Stimulated activated CD8-positive, alpha-beta memory T cell treated with anti-CD3 and anti-CD28 coated beads, Interleukin-7, amount 100 ng/mL, for 48 hours (primary cell): ENCODE measurements at regions not wholly inside any gene's neighbourhood (a gene's known extent, or its start where the extent isn't known, plus 50 kb on each side); places are given as distances from the start of the nearest gene placed in this dataset.

Experiments used
- DNase-seq, 2 donors: peaks; one replicate each; pipeline ENCODE4 v3.0.0-alpha.2; 2020; ENCODE audit warnings: low read depth in 1 of 2; ENCODE audit errors: extremely low read depth in 1 of 2

DNA sequence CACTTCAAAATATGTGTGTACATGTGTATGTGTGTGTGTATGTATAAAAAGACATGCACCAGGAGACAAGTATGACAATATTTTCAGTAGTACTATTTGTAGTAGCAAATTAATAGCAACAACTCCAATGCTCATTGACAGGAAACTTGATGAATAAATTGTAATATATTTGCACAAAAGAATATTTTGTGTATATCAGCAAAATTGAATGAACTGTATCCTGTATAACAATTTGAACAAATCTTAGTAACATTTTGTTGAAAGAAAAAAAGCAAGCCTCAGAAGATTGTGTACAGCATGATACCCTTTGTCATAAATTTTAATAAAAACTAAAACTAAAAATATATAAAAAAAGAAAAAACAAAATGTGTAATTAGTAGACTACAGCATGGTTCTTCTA, 1367.3 kb upstream of the TMEFF2 start:
- DNase-seq = no peak

DNA sequence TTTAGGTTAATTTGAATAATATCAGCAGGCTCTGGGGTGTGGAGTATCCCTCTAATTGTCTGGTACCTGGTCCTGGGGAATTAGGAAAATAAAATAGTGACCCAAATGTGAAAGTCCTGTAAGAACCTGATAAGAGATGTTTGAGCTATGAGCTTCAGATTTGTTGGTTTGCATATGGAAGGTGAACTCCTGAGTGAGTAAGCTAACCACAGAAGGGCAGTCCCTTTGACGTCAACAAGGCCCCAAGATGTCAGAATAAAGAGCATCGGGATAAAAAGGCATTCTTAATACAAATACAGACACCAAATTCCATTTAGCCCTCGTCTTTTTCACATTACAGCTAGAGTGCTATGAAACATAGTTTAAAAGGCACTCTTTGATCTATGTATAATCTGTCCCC, 1366.3 kb upstream of the TMEFF2 start:
- no peak for DNase-seq

DNA sequence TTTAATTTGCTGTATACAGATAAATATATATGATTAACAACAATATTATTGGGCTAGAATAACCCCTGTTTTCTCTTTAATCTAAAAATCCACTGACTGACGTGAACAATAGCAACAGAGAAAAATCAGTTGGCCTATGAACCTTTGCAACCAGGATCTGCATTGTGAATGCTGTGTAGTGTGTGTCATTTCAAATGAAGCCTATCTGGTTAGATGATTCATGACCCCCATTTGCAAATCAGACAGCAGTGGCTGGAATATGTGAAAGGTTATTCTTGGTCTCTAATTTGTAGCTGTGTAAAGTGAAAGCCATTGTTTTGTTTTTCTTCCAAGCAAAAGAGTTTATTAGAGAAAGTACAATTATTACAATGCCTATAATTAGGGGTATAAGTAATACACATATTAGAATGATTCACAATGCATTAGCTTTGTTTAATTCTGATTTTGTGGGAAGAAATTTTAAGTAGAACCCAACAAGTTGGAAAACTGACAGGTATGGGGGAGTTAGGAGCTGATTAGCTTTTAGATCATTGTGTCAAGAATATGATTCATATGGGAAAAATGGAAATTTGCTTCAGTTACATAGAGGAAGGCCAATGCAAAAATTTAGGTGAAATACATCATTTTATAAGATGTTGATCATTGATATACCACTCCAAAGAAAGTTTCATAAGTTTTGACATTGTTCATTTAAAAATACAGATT, 1362.2 kb upstream of the TMEFF2 start:
- DNase-seq = no peak

DNA sequence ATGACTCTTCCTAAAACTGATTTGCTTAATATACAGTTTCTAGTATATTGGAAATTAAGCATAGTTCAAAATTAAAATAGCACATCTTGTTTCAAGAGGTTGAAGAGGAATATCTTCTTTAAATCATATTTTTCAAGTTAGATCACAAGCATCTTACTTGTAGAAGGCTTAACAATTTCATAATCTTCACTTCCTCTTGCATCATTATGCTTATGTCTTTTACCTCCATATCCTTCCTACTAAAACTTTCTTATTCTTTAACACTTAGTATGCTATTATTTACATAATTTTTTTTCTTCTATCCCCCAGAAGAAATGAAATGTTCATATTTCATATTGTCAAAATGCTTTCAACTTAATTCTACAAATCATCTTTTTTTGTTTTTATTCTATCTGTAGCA, 1354.9 kb upstream of the TMEFF2 start:
- no peak for DNase-seq

DNA sequence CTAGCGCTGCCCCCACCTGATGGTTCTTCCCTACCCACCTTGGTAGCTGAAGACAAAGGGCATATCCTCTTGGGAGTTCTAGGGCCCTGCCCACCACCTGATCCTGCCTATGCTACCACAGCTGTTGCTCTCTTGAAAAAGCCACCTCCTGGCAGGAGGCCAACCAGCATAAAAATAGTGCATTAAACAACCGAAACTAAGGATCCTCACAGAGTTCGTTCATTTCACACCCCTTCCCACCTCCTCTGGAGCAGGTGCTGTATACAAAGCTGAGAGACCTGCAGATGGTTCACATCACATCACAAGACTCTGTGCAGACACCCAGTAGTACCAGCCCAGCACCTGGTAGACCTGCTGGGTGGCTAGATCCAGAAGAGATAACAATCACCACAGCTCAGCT, 1348.0 kb upstream of the TMEFF2 start:
- DNase-seq = no peak

DNA sequence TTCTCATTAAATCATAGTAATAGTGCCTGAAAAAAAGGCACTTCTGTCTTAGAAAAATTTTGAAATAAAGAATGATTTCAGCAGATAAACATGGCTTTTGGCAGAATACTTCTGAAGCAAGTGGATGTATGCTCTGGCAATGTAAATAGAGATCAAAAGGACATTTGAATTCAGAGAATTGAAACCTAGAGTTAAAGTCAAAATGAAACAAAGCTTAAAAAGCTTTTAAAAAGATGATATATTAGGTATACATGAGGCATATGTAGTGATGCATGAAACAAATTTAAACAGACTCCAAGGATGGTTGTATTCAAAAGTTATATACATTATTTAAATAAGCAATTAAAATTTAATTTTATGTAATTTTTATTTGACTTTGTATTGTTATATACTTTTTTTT, 1344.5 kb upstream of the TMEFF2 start:
- no peak for DNase-seq

DNA sequence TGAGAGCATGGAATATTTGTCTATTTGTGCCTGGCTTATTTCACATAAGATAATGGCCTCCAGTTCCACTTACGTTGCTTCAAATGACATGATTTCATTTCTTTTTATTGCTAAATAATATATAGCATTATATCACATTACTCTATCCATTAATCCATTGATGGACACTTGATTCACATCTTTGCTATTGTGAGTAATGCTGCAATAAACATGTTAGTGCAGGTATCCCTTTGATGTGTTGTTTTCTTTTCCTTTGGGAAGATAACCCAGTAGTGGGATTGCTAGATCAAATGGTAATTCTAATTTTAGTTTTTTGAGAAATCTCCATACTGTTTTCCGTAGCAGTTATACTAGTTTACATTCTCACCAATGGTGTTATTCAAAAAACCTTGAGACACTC, 1343.3 kb upstream of the TMEFF2 start:
- DNase-seq = no peak

DNA sequence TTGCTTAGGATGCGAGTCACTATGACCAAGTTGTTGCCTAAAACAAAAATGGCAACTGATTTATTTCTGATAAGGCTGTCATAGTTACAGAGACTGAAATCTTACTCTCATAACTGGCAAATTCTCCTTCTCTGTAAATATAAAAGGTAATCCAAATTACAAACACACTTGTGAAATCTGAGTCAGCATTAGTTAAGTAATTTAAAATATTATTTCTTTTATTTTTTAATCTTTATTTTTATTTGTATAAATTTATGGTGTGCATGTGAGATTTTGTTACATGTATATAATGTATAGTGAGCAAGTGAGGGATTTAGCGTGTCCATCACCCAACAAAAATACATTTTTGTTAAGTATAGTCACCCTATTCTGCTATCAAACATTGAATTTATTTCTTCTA, 1342.8 kb upstream of the TMEFF2 start:
- no peak for DNase-seq

DNA sequence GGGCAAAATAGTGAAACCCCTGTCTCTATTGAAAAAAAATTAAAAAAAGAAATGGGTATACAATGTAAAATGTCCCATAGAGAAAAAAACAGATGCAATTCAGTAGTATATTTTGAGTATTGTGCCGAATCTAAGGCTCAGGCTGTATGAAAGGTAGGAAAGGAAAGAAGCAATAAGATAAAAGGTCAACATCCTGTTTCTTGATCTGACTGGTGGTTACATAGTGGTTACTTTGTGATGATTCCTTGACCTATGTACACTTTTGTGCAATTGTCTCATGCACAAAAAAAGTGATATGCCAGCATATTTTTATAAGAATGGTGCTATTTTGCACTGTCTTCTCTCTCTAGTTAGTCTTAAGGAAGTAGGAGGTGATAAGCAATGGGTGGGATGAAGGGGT, 1333.7 kb upstream of the TMEFF2 start:
- DNase-seq = no peak

DNA sequence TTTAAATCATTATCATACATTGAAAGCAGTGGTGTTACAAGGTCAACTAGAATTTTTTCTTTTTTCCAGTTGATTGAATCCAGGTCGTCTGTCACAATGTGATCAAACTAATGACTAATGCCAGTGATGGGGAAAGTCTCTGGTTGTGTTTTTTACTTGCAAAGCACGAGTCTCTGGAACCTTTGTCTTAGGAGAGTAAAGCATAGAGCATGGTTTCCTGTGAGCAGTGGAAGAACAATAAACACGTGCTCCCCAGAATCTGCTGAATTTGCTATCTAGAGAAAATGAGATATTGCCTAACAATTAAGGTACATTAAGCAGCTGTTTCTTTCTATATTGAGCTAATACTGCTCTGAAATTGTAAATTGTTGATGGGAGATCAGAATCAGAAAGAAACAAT, 1332.4 kb upstream of the TMEFF2 start:
- DNase-seq = no peak

DNA sequence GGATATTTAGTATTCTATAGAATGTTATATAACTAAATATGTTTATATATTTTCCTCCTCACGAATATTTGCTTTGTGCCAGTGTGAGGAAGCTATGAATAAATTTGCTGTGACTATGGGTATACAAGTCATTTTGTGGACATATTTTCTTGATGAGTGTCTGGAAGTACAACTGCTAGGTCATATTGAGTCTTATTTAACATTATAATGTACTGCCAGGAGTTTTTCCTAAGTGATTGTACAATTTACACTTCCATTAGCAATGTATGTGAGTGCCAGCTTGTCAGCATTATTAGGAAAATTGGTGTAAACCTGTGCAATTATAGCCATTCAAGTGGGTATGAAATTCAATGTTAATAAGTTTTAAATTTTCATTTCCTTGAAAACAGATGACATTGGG, 1328.9 kb upstream of the TMEFF2 start:
- DNase-seq = no peak

DNA sequence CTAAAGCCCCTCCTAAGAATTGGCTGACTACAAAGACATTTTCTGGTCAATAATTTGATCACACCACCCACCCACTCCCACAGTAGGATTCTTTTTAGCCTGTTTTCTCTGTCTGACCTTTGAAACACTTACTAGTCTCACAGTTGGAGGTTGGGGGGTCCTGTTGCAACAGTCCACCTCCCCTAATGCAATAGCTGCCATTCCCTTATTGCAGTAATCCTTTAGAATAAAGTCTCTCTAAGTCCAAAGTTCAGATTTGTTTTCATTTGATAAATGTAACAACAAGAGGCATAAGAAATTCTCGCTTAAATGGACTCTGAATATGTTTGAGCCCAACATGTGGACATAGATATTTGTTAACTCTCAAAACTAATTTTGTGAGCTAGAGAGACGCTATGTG, 1326.8 kb upstream of the TMEFF2 start:
- DNase-seq = no peak

DNA sequence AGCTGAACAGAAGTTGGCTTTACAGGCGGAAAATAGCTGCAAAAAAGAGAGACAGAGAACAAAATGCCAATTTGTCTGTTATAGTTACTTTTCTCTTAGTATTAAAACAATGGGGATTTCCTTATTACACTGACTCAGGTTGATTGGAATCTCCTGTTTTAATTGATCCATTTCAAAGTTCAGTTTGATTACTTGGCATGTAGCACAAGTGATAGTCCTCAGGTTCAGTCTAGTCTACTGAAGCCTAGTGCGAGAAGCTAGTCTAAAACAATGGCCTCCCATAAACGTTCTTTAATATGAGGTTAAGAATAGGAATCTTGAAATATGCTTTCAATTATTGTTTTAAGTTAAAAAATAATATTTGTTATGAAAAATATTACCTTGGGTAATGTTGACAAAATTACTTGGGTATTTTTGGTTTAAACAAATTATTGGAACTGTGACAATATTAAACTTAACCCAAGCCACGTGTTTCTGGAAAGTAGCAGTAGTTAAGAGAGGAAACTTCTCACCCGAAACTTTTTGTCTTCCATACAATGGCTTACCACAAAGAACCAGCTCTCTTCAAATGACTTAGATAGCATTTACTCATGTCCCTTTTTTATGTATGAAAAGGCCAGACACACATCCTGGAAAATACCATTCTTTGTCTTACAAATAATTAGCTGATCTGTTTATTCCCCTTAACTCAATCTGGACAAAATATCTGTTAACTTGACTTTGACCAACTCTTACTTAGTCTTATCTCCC, 1326.2 kb upstream of the TMEFF2 start:
- DNase-seq = no peak

DNA sequence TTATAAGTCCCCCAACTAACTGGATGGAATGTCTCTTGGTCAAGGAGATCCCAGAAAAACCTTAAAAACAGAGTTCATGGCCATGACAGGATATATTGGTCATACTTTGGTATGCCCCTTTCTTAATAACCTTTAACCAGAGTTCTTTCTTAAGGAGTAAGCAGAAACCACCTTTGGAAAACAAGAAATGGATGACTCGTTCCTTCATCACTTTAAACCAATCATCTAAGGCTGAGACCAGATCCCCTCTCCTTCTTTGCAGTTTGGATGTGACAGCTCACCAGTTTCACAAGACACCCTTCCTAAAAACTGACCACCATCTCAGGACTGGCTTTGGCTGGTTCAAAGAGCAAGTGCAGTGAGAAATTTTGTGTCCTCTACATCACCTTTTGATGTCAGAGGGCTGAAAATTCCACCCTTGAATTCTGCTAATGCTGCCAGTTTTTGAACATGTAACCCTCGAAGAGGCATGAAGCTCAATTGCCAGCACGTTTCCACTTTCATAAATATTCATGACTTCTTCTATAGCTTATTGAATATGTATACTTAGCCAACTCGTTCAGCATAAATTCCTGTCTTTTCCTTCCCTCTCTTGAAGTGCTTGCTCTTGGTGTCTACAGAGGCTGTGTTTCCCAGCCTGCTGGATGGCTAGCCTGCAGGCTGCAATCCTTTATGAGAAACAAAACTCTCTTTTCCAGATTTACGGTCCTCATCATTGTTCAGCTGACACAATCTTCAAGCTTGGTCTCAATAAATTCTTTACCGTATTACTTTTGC, 1323.5 kb upstream of the TMEFF2 start:
- DNase-seq = no peak

DNA sequence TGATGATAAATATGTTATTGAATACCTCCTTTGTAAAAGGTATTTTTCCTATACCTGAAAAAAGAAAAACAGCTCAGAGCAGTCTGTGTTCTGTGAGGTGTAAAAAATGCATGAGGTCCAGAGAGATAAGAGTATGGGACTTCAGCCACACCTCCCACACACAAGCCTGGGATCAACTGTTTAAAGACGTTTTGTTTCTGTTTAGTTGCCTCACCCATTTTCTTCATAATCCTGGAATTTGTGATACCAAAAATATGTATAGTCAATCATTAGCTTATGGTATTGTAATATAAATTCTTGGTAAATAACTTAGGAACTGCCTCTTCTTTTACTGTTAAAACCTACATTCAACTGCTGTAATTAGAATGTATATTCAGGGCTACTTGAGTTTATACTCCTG, 1322.9 kb upstream of the TMEFF2 start:
- no peak for DNase-seq

DNA sequence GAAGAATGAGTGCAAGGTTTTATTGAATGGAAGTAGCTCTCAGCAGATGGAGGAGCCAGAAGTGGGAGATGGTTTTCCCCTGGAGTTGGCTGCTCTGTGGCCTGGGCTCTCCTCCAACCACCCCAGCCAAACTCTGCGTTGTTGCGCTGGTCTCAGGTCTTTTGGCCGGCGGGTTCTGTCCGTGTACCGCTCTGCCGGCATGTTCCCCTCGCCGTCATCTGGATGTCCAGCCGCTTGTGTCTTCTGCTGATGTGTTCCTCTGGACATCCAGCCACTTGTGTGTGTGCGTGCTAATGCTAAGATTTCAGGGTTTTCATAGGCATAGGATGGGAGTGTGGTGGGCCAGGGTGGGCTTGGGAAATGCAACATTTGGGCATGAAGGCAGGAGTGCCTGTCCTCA, 1311.3 kb upstream of the TMEFF2 start:
- no peak for DNase-seq

DNA sequence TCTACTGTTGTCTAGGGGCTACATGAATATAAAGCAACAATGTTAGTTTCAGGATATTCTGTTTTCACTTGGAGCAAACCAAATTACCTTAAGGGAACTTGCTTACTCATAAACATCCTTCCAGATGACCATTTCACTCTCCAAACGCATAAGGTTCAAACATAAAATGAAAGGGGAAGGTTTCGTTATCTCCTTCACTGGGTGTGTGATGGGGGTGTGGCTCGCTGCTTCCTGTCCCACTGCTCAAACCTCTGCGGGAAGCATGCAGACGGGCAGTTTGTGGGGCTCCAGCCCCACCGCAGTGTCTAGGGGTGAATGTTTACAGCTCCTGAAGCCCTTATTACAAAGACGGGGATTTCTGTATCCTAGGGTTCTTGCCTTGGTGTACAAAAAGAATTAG, 1310.9 kb upstream of the TMEFF2 start:
- no peak for DNase-seq

DNA sequence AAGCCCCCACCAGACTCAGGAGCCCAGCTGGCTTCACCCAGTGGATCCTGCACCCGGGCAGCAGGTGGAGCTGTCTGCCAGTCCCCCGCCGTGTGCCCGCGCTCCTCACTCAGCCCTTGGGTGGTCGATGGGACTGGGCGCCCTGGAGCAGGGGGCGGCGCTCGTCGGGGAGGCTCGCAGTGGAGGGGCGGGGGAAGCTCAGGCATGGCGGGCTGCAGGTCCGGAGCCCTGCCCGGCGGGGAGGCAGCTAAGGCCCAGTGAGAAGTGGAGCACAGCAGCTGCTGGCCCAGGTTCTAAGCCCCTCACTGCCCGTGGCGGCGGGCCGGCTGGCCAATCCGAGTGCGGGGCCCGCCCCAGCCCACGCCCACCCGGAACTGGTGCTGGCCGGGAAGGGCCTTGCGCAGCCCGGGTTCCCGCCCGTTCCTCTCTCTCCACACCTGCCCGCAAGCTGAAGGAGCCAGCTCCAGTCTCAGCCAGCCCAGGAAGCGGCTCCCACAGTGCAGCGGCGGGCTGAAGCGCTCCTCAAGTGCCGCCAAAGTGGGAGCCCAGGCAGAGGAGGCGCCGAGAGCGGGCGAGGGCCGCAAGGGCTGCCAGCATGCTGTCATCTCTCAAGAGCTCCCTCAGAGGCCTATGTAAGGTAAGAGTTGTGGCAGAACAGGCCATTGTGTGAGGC, 1307.8 kb upstream of the TMEFF2 start:
- DNase-seq = no peak

DNA sequence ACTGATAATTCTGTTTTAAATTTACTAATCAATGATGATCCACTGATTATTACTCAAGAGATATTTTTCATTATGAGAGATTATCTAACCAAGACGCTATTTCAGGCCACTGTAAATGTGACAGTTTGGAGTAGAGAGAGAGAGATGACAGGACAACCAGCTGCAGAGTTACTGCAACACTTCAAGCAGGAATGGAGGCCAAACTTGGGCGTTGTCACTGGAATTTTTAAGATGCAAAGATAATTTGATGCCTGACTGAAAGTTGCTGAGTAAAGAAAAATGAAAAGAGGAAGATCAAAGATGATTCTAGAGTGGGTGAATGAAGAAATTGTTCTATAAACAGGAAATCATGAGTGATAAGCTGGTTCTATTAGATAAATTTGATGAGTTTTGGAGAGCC, 1302.1 kb upstream of the TMEFF2 start:
- DNase-seq = no peak

DNA sequence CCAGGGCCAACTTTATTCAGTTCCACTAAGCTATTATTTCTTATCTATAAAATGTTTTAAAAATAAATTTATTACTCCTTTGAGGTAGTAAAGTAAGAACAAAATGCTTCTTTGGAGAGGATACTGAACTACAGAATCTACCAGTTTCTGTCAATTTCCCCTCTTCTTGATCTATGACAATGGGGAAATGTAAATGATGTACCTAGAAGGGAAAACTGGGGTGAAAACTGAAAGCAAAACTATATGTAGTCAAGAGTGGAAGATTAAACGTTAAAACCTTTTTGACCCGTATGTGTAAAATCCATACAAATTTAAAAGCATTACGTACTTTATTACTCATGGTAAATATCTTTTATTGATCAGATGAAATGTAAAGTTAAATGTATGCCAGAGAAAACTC, 1287.8 kb upstream of the TMEFF2 start:
- DNase-seq = no peak

DNA sequence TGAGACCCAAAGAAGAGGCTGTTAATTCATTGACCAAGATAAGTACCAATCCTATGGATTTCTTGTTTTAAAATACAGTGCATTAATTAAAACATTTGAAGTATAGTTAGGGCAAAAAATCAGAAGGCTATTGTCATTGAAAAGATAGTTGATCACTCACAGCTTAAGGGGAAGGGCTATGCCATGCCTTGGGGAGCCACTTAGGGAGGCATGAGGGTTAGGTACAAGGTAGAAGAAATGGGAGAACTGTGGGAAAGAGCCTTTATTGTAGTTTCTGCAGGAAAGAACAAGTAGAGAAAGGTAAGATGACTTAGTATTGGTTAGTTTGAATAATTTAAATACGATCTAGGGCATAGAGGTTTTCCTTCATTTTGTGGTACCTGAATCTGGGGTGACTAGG, 1285.5 kb upstream of the TMEFF2 start:
- no peak for DNase-seq
